SU-DHL-6 (cell line): ENCODE measurements at regions not wholly inside any gene's neighbourhood (a gene's known extent, or its start where the extent isn't known, plus 50 kb on each side); places are given as distances from the start of the nearest gene placed in this dataset.

Experiments used
- H2AFZ ChIP-seq: fragments of 200-600 bp; sonication (generic); 2 replicates; pipeline ENCODE4 v1.6.1; 2014; ENCODE audit warnings: low read depth, mild to moderate bottlenecking, moderate library complexity, mixed read lengths, antibody characterized with exemption, low read length; ENCODE audit not compliant: severe bottlenecking
- H3F3A ChIP-seq: fragments of 200-600 bp; shearing (Covaris generic); 2 replicates; pipeline ENCODE4 v1.6.0; 2016; ENCODE audit warnings: antibody characterized with exemption, mild to moderate bottlenecking; ENCODE audit not compliant: insufficient read depth
- H3K27ac ChIP-seq: fragments of 200-600 bp; sonication (generic); 2 replicates; pipeline ENCODE4 v1.5.1; 2016; ENCODE audit warnings: low read depth, mild to moderate bottlenecking, low read length, moderate library complexity, mixed read lengths
- H3K27me3 ChIP-seq: fragments of 200-600 bp; sonication (generic), shearing (Covaris generic); 2 replicates; pipeline ENCODE4 v1.6.0; 2014; ENCODE audit warnings: mild to moderate bottlenecking, low read length
- H3K36me3 ChIP-seq: fragments of 200-600 bp; sonication (generic); 2 replicates; pipeline ENCODE4 v1.6.1; 2014; ENCODE audit warnings: mild to moderate bottlenecking, low read length, mixed read lengths
- H3K4me2 ChIP-seq: fragments of 300-600, 200-600 bp; shearing (Covaris generic), sonication (generic); 2 replicates; pipeline ENCODE4 v1.6.0; 2014; ENCODE audit warnings: low read length, low read depth, mild to moderate bottlenecking; ENCODE audit not compliant: poor library complexity, severe bottlenecking
- H3K4me3 ChIP-seq: fragments of 200-600 bp; sonication (generic); 2 replicates; pipeline ENCODE4 v1.5.1; 2014; ENCODE audit warnings: antibody characterized with exemption, low read length, mild to moderate bottlenecking, mixed read lengths; ENCODE audit not compliant: insufficient read depth, poor library complexity, severe bottlenecking
- H3K79me2 ChIP-seq: fragments of 200-600 bp; sonication (generic); 2 replicates; pipeline ENCODE4 v1.6.1; 2014; ENCODE audit warnings: mild to moderate bottlenecking, low read length, moderate library complexity; ENCODE audit not compliant: insufficient read depth
- H3K9ac ChIP-seq: fragments of 200-600 bp; sonication (generic); 2 replicates; pipeline ENCODE4 v1.7.0; 2014; ENCODE audit warnings: mild to moderate bottlenecking, low read length
- H3K9me2 ChIP-seq: fragments of 200-600 bp; sonication (generic); replicated peaks from 2 replicates; pipeline ENCODE4 v1.6.1; 2014; ENCODE audit warnings: low read length; ENCODE audit not compliant: insufficient read depth
- H3K9me3 ChIP-seq: fragments of 200-600 bp; sonication (generic); 2 replicates; pipeline ENCODE4 v1.6.1; 2014; ENCODE audit warnings: low read length, mixed read lengths; ENCODE audit not compliant: insufficient read depth
- H4K20me1 ChIP-seq: fragments of 200-600 bp; sonication (generic); 2 replicates; pipeline ENCODE4 v1.6.1; 2014; ENCODE audit warnings: low read depth, mild to moderate bottlenecking, antibody characterized with exemption, low read length, moderate library complexity, mixed read lengths
- CTCF ChIP-seq: fragments of 200-600 bp; sonication (generic); IDR thresholded peaks from one replicate; pipeline ENCODE4 v1.5.1; 2017; ENCODE audit warnings: antibody characterized with exemption, mild to moderate bottlenecking, low read length, moderate library complexity; ENCODE audit not compliant: insufficient read depth, poor library complexity, severe bottlenecking
- EZH2phosphoT487 ChIP-seq: fragments of 200-600 bp; sonication (generic), shearing (Covaris generic); conservative IDR thresholded peaks from 2 replicates; pipeline ENCODE4 v1.6.1; 2018; ENCODE audit warnings: mild to moderate bottlenecking, antibody characterized with exemption, low read length, moderate library complexity, mixed read lengths

- H3K36me3 ChIP-seq: no peaks in the 10 kb centered on the region
- H3K4me2 ChIP-seq: no peak overlapping the region
- no peak overlapping the region for H3K9ac ChIP-seq
- TF ChIP-seq EZH2phosphoT487: no peak
- no peak for TF ChIP-seq CTCF
- H4K20me1 ChIP-seq: no peaks in the 10 kb centered on the region
- no peaks in the 10 kb centered on the region for H3F3A ChIP-seq
- no peaks in the 10 kb centered on the region for H3K9me3 ChIP-seq
- no peak overlapping the region for H2AFZ ChIP-seq
- no peaks in the 10 kb centered on the region for H3K9me2 ChIP-seq
- H3K79me2 ChIP-seq: no peaks in the 10 kb centered on the region
- no peak overlapping the region for H3K4me3 ChIP-seq
- H3K27ac ChIP-seq: no peak overlapping the region
- no peaks in the 10 kb centered on the region for H3K27me3 ChIP-seq
These were observed 577.4 kb downstream of the TBL1XR1 start for GRCh38 chr3:176619833-176620232.

GRCh38 chr3:176615826-176616225 is 581.5 kb downstream of the TBL1XR1 start:
- H3K4me3 ChIP-seq: no peak overlapping the region
- no peak overlapping the region for H3K9ac ChIP-seq
- H3K9me2 ChIP-seq: no peaks in the 10 kb centered on the region
- no peak overlapping the region for H2AFZ ChIP-seq
- no peak overlapping the region for H3K27ac ChIP-seq
- no peak overlapping the region for H3K4me2 ChIP-seq
- no peaks in the 10 kb centered on the region for H3F3A ChIP-seq
- TF ChIP-seq CTCF: no peak
- no peak for TF ChIP-seq EZH2phosphoT487
- H3K9me3 ChIP-seq: no peaks in the 10 kb centered on the region
- no peaks in the 10 kb centered on the region for H3K27me3 ChIP-seq
- H4K20me1 ChIP-seq: no peaks in the 10 kb centered on the region
- H3K79me2 ChIP-seq: no peaks in the 10 kb centered on the region
- H3K36me3 ChIP-seq: no peaks in the 10 kb centered on the region

- H3K27me3 ChIP-seq: no peaks in the 10 kb centered on the region
These were observed 585.6 kb downstream of the TBL1XR1 start for GRCh38 chr3:176611703-176612102.

More at GRCh38 chr3:176611703-176612102, 585.6 kb downstream of the TBL1XR1 start:
- H3K4me3 ChIP-seq: no peak overlapping the region
- TF ChIP-seq CTCF (no peak), EZH2phosphoT487 (no peak)
- no peaks in the 10 kb centered on the region for H3K9me2 ChIP-seq
- H4K20me1 ChIP-seq: no peaks in the 10 kb centered on the region
- H2AFZ ChIP-seq: no peak overlapping the region
- no peaks in the 10 kb centered on the region for H3K79me2 ChIP-seq
- H3K9me3 ChIP-seq: no peaks in the 10 kb centered on the region
- no peak overlapping the region for H3K27ac ChIP-seq
- no peaks in the 10 kb centered on the region for H3F3A ChIP-seq
- no peaks in the 10 kb centered on the region for H3K36me3 ChIP-seq
- no peak overlapping the region for H3K9ac ChIP-seq
- H3K4me2 ChIP-seq: no peak overlapping the region
